C4-2B (cell line): ENCODE measurements at regions not wholly inside any gene's neighbourhood (a gene's known extent, or its start where the extent isn't known, plus 50 kb on each side); places are given as distances from the start of the nearest gene placed in this dataset.

Source experiments
- CTCF ChIP-seq: fragments of 450-650 bp; conservative IDR thresholded peaks from 2 replicates; pipeline ENCODE4 v1.5.1; 2017; ENCODE audit warnings: mild to moderate bottlenecking
- ZFX ChIP-seq: fragments of 450-650 bp; IDR thresholded peaks from 2 replicates; pipeline ENCODE4 v1.6.1; 2017

DNA sequence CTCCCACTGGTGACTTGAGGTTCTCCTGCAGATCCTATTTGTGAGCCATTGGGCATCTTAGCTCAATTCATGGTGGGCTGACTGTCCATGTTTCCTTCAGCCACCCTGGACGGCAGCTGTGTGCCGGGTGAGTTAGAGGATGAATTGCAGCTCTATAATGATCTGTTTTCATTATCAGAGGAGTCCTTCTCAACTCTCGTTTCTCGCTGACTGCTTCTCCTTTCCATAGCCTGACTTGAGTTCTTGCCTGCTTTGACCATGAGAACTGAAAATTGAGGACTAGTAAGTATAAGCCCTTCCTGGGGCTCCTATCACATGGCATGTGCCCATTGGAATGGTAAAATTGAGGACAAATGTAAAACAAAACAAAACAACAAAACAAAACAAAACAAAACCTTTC is 121.8 kb downstream of the CDC42EP3 start:
- TF ChIP-seq ZFX (no peak), CTCF (no peak)
